GM19397 (cell line): ENCODE measurements at regions not wholly inside any gene's neighbourhood (a gene's known extent, or its start where the extent isn't known, plus 50 kb on each side); places are given as distances from the start of the nearest gene placed in this dataset.
"Not testable (repeated sequence)": the region's sequence is repeated elsewhere in the genome, so short reads cannot be mapped to it uniquely, and the experiment has no call there.

ENCODE experiments used
- ATAC-seq: cut with Tn5 transposase; IDR thresholded peaks from one replicate; pipeline ENCODE4 v1.9.1; 2021; ENCODE audit warnings: mild to moderate bottlenecking, moderate library complexity; ENCODE audit not compliant: unreplicated experiment

- no peak for ATAC-seq
Measured at GRCh38 chr3:69491975-69492374, 106.1 kb upstream of the FRMD4B start.

GRCh38 chr3:69490971-69491370 is 105.1 kb upstream of the FRMD4B start:
- ATAC-seq = no peak

- no peak for ATAC-seq
Measured at GRCh38 chr3:69490235-69490634, 104.3 kb upstream of the FRMD4B start.

GRCh38 chr3:69488026-69488425 is 102.1 kb upstream of the FRMD4B start:
- ATAC-seq = no peak

- ATAC-seq = no peak
Measured at GRCh38 chr3:69485489-69485888, 99.6 kb upstream of the FRMD4B start.

- no peak for ATAC-seq
Measured at GRCh38 chr3:69484507-69485393, 98.9 kb upstream of the FRMD4B start.

- no peak for ATAC-seq
Measured at GRCh38 chr3:69483449-69483848, 97.6 kb upstream of the FRMD4B start.

- not testable (repeated sequence) for ATAC-seq
Measured at GRCh38 chr3:69480986-69481385, 95.1 kb upstream of the FRMD4B start.

- no peak for ATAC-seq
Measured at GRCh38 chr3:69474186-69474585, 88.3 kb upstream of the FRMD4B start.

GRCh38 chr3:69472093-69472492 is 86.2 kb upstream of the FRMD4B start:
- ATAC-seq = no peak

- no peak for ATAC-seq
Measured at GRCh38 chr3:69463531-69463930, 77.6 kb upstream of the FRMD4B start.

GRCh38 chr3:69462826-69463100 is 76.9 kb upstream of the FRMD4B start:
- no peak for ATAC-seq

GRCh38 chr3:69462022-69462825 is 76.3 kb upstream of the FRMD4B start:
- no peak for ATAC-seq

GRCh38 chr3:69460034-69460433 is 74.1 kb upstream of the FRMD4B start:
- no peak for ATAC-seq

GRCh38 chr3:69458803-69459365 is 73.0 kb upstream of the FRMD4B start:
- no peak for ATAC-seq

- no peak for ATAC-seq
Measured at GRCh38 chr3:69456631-69457030, 70.7 kb upstream of the FRMD4B start.

- ATAC-seq = no peak
Measured at GRCh38 chr3:69454204-69454787, 68.4 kb upstream of the FRMD4B start.

GRCh38 chr3:69452295-69452694 is 66.4 kb upstream of the FRMD4B start:
- no peak for ATAC-seq

GRCh38 chr3:69451594-69451993 is 65.7 kb upstream of the FRMD4B start:
- ATAC-seq = no peak

- no peak for ATAC-seq
Measured at GRCh38 chr3:69448877-69449276, 63.0 kb upstream of the FRMD4B start.

GRCh38 chr3:69446402-69447072 is 60.6 kb upstream of the FRMD4B start:
- no peak for ATAC-seq
